Nephron progenitor cell (in vitro differentiated cells): ENCODE measurements at regions not wholly inside any gene's neighbourhood (a gene's known extent, or its start where the extent isn't known, plus 50 kb on each side); places are given as distances from the start of the nearest gene placed in this dataset.

Experiments used
- DNase-seq: peaks from one replicate; pipeline ENCODE4 v3.0.0; 2021
- H3K27ac Mint-ChIP-seq: 2 replicates; pipeline ENCODE4 v1.8.0; 2021; ENCODE audit warnings: mild to moderate bottlenecking, moderate library complexity, mixed read lengths
- H3K27me3 Mint-ChIP-seq: 2 replicates; pipeline ENCODE4 v1.8.0; 2021; ENCODE audit warnings: mild to moderate bottlenecking, low read depth, mixed read lengths; ENCODE audit not compliant: poor library complexity
- H3K36me3 Mint-ChIP-seq: 2 replicates; pipeline ENCODE4 v1.8.0; 2021; ENCODE audit warnings: low read depth, mixed read lengths
- H3K4me1 Mint-ChIP-seq: 2 replicates; pipeline ENCODE4 v1.8.0; 2021; ENCODE audit warnings: mixed read lengths
- H3K4me3 Mint-ChIP-seq: 2 replicates; pipeline ENCODE4 v1.8.0; 2021; ENCODE audit warnings: mild to moderate bottlenecking, moderate library complexity, mixed read lengths
- H3K9me3 Mint-ChIP-seq: 2 replicates; pipeline ENCODE4 v1.8.0; 2021; ENCODE audit warnings: mild to moderate bottlenecking, moderate library complexity, mixed read lengths
- TF ChIP-seq, protein P1 (sequence below): fragments of 200-600 bp; sonication (generic); IDR thresholded peaks from 2 replicates; pipeline ENCODE4 v1.5.0; 2021; ENCODE audit warnings: antibody characterized with exemption

DNA sequence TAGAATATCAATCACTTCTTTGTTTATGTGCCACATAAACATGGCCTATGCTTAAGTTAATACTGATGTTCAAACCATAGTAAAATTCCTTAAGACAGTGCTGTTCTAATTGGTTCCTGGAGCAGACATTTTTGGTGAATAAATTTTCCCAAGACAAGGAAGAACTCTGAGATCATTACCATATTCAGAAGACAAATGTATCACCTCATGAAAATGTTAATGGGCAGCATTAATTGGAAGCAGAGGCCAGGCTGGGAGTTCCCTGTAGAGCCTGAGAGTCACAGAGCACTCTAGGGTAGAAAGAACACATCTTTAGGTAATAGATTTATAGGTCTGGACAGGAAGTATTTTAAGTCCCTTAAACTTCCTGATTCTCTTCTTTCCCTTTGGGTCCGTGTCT is 240.2 kb downstream of the MAN2A1 start:
- TF ChIP-seq, protein P1, sequence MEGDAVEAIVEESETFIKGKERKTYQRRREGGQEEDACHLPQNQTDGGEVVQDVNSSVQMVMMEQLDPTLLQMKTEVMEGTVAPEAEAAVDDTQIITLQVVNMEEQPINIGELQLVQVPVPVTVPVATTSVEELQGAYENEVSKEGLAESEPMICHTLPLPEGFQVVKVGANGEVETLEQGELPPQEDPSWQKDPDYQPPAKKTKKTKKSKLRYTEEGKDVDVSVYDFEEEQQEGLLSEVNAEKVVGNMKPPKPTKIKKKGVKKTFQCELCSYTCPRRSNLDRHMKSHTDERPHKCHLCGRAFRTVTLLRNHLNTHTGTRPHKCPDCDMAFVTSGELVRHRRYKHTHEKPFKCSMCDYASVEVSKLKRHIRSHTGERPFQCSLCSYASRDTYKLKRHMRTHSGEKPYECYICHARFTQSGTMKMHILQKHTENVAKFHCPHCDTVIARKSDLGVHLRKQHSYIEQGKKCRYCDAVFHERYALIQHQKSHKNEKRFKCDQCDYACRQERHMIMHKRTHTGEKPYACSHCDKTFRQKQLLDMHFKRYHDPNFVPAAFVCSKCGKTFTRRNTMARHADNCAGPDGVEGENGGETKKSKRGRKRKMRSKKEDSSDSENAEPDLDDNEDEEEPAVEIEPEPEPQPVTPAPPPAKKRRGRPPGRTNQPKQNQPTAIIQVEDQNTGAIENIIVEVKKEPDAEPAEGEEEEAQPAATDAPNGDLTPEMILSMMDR: no peak
- peaks cover 38% of the 10 kb centered on the region for H3K4me1 Mint-ChIP-seq
- H3K36me3 Mint-ChIP-seq: no peaks in the 10 kb centered on the region
- no peaks in the 10 kb centered on the region for H3K9me3 Mint-ChIP-seq
- H3K27ac Mint-ChIP-seq: no peak overlapping the region
- H3K4me3 Mint-ChIP-seq: no peak overlapping the region
- H3K27me3 Mint-ChIP-seq: no peaks in the 10 kb centered on the region
- no peak for DNase-seq

DNA sequence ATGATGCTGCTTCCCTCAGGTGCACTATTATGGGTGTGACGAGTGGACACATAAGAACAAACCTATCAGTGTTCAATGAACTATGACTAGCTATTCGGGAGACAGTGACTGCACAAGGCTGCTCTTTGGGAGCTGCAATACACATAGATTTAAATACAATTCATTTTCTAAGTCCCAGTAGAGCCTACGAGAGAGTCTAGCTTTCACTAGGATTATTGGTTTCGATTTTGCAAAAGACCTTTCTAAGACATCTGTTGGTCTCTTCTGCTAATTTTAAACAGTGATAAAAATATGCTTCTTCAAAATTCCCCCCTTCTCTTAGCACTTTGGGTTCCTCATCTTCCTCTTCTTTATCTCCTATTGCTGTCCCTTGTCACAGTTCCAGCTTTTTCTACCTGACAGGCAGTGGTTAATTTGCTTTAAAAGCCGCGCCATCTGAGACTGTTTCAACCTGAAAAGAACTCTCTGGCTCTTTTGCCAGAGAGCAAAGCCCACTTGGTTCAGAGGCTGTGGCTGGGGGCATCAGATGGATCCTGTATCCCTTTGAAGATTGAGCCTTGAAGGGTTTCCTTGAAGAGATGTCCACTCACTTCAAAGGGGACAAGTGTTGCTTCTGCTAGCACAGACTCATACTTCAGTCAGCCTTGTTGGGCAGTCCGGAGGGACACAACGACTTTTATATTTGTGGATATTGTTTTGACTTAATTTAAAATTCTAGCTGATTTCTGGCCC is 241.5 kb downstream of the MAN2A1 start:
- Mint-ChIP-seq H3K4me1 (peaks cover 43% of the 10 kb centered on the region), H3K4me3 (no peak overlapping the region), H3K27ac (peak overlapping the region; percentile 68)

DNA sequence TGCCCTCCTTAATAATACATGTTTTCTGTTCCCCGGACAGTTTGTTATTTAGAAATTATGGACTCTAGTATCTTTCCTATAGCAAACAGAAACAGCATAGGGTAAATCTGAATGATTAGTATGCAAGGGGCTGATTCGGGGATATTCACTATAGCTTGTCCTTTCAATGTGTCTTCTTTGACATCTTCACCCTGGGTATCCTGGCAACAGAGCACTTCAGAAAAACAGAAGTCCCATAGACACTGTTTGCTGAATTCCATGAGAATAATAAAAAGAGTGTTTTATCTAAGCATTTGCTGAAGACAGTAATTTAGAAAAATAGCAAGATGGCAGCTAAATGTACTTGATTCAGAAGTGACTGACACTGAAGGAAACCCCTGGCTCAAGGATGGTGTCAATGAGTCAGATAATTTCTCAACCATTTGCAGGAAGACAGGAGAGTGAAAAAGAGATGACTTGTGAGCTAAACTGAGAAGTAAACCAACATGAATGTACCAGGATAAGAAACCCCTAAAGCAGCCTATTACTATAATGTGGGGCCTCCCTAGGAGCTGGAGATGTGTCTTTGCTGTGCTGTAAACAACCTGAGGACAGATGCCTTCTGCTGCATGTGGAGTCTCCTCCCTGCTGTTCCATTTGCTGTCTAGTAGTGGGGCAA is 246.2 kb downstream of the MAN2A1 start:
- H3K27me3 Mint-ChIP-seq: no peaks in the 10 kb centered on the region
- no peak overlapping the region for H3K27ac Mint-ChIP-seq
- no peak overlapping the region for H3K4me3 Mint-ChIP-seq
- H3K9me3 Mint-ChIP-seq: peaks cover 15% of the 10 kb centered on the region
- H3K36me3 Mint-ChIP-seq: no peaks in the 10 kb centered on the region
- H3K4me1 Mint-ChIP-seq: peaks cover 31% of the 10 kb centered on the region
- DNase-seq: no peak
- TF ChIP-seq, protein P1: no peak

More for the DNA sequence above, 241.5 kb downstream of the MAN2A1 start:
- TF ChIP-seq, protein P1: no peak
- Mint-ChIP-seq H3K9me3 (no peaks in the 10 kb centered on the region), H3K36me3 (no peaks in the 10 kb centered on the region), H3K27me3 (no peaks in the 10 kb centered on the region)
- DNase-seq: no peak

DNA sequence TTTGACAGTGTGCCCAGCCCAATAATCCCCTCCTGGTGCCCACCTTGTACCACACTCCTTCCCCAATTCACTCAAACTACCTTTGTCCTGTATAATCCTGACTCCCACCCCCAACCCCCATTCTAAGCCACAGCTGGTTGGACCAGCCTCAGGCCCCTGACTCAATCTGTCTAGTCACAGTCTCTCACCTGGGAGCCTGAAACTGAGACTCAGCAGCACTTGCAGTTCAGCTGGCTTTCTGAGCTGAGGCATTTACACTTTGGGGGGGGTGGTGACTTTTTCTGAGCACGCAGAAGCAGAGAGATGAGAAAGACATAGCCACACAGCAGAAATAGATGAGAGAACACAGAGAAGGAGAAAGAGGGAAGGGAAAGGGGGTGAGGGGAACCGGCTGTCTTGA is 247.3 kb downstream of the MAN2A1 start:
- peaks cover 19% of the 10 kb centered on the region for H3K9me3 Mint-ChIP-seq
- peak overlapping the region; percentile 11 for H3K27ac Mint-ChIP-seq
- TF ChIP-seq, protein P1: no peak
- no peaks in the 10 kb centered on the region for H3K27me3 Mint-ChIP-seq
- peaks cover 21% of the 10 kb centered on the region for H3K4me1 Mint-ChIP-seq
- DNase-seq: no peak
- H3K4me3 Mint-ChIP-seq: no peak overlapping the region
- H3K36me3 Mint-ChIP-seq: no peaks in the 10 kb centered on the region

DNA sequence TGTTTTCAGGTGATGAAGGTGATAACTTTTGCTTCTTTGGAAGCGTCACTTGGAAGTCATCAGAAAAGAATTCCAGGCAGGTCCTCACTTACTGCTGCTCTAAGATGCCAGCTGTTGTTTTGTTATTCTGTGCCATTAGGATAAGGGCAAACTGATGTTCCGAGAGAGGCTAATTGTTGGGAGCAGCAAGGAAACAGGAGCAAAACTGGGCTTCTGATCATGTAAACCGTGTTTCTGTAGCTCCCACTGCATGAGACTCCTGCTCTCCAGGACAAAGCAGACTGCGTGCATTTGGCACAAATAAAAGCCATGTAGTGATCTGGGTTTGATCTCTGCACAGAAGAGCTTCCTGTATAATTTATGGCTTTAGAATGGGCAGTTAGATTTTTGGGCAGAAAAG is 248.2 kb downstream of the MAN2A1 start:
- H3K27me3 Mint-ChIP-seq: no peaks in the 10 kb centered on the region
- no peak for DNase-seq
- H3K36me3 Mint-ChIP-seq: no peaks in the 10 kb centered on the region
- H3K4me1 Mint-ChIP-seq: peaks cover 21% of the 10 kb centered on the region
- no peak overlapping the region for H3K4me3 Mint-ChIP-seq
- TF ChIP-seq, protein P1: no peak
- H3K9me3 Mint-ChIP-seq: peaks cover 19% of the 10 kb centered on the region
- no peak overlapping the region for H3K27ac Mint-ChIP-seq

DNA sequence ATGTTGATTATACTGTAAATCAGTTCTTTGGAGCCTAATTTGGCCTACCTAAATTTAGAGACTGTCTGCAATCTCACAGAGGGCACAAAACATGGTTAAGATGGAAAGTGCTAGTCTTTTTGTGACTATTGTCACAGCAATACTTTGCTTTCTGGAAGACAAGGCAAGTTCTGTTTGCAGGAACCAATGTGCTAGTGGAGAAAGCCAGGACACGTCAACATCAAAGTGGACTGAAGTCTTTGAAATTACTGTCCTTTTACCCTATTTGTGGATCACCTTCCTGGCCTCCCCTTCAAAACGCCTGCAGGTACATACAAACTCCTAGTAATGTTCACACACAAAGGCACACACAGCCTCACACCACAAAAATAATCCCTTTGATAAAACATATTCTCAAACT is 248.7 kb downstream of the MAN2A1 start:
- TF ChIP-seq, protein P1: no peak
- H3K9me3 Mint-ChIP-seq: peaks cover 19% of the 10 kb centered on the region
- peaks cover 21% of the 10 kb centered on the region for H3K4me1 Mint-ChIP-seq
- H3K36me3 Mint-ChIP-seq: no peaks in the 10 kb centered on the region
- no peak overlapping the region for H3K4me3 Mint-ChIP-seq
- no peak for DNase-seq
- no peaks in the 10 kb centered on the region for H3K27me3 Mint-ChIP-seq
- H3K27ac Mint-ChIP-seq: no peak overlapping the region
